H1 (cell line): ENCODE measurements at regions not wholly inside any gene's neighbourhood (a gene's known extent, or its start where the extent isn't known, plus 50 kb on each side); places are given as distances from the start of the nearest gene placed in this dataset.

Experiments used
- CTCF ChIA-PET: fragments of 300-600 bp; sonication (Branson Sonifier 250); formaldehyde crosslinking; loops from one replicate; lab custom pipeline; 2021; ENCODE audit not compliant: partially characterized antibody; lab: Charles Lee
- POLR2A ChIA-PET: fragments of 300-600 bp; sonication (Branson Sonifier 250); formaldehyde crosslinking; loops from one replicate; lab custom pipeline; 2021; ENCODE audit warnings: inconsistent platforms; ENCODE audit not compliant: partially characterized antibody; lab: Charles Lee
- DNase-seq, 2 experiments: peaks; one replicate each; pipeline versions ENCODE4 v3.0.0 to v3.0.0-alpha.2; 2010 to 2022; ENCODE audit warnings: low spot score in 2 of 2, low read depth in 1 of 2, mixed read lengths in 1 of 2
- FAIRE-seq: peaks from 2 replicates; lab custom pipeline; 2011; peaks lifted over from hg19 to GRCh38; lab: Jason Lieb, UNC
- H2AFZ ChIP-seq: 2 replicates; pipeline ENCODE4 v1.8.1; 2012; ENCODE audit warnings: low read length, inconsistent platforms
- H2AK5ac ChIP-seq: 2 replicates; pipeline ENCODE4 v1.6.1; 2013; ENCODE audit warnings: low read depth, low read length
- H2BK120ac ChIP-seq: replicated peaks from 2 replicates; pipeline ENCODE3; 2013; ENCODE audit warnings: low read depth, low read length, inconsistent platforms
- H2BK12ac ChIP-seq: 2 replicates; pipeline ENCODE4 v1.6.1; 2013; ENCODE audit warnings: low read depth, low read length
- H2BK15ac ChIP-seq: 2 replicates; pipeline ENCODE4 v1.6.1; 2013; ENCODE audit warnings: low read length
- H2BK20ac ChIP-seq: 2 replicates; pipeline ENCODE4 v1.6.1; 2013; ENCODE audit warnings: low read length
- H2BK5ac ChIP-seq: 2 replicates; pipeline ENCODE4 v1.6.1; 2013; ENCODE audit warnings: low read depth, low read length
- H3K14ac ChIP-seq: 2 replicates; pipeline ENCODE4 v1.6.1; 2013; ENCODE audit warnings: inconsistent platforms; ENCODE audit not compliant: insufficient read length
- H3K18ac ChIP-seq: 2 replicates; pipeline ENCODE4 v1.6.1; 2013; ENCODE audit warnings: low read length; ENCODE audit errors: extremely low read depth
- H3K23ac ChIP-seq: 2 replicates; pipeline ENCODE4 v1.6.1; 2013; ENCODE audit warnings: inconsistent platforms; ENCODE audit not compliant: insufficient read length
- H3K23me2 ChIP-seq: 2 replicates; pipeline ENCODE4 v1.6.1; 2013; ENCODE audit warnings: low read depth, low read length
- H3K27ac ChIP-seq: 2 replicates; pipeline ENCODE4 v1.6.1; 2011; ENCODE audit warnings: low read depth, low read length, inconsistent platforms
- H3K27me3 ChIP-seq, 4 experiments: replicated peaks in 1 of 4; 1 replicate in 1 of 4; 2 replicates in 3 of 4; pipeline versions ENCODE4 v1.6.1 to v1.8.1; 2011 to 2013; ENCODE audit warnings: low read length in 3 of 4, mild to moderate bottlenecking in 3 of 4, inconsistent platforms in 2 of 4, mixed read lengths in 2 of 4, moderate library complexity in 1 of 4; ENCODE audit not compliant: control insufficient read depth in 3 of 4, insufficient read depth in 3 of 4; ENCODE audit errors: extremely low read depth in 1 of 4
- H3K36me3 ChIP-seq, 4 experiments: 2 replicates each; pipeline versions ENCODE4 v1.6.1 to v1.8.1; 2011 to 2013; ENCODE audit warnings: mild to moderate bottlenecking in 4 of 4, low read length in 3 of 4, moderate library complexity in 2 of 4, control low read depth in 1 of 4, inconsistent platforms in 1 of 4; ENCODE audit not compliant: insufficient read depth in 4 of 4, control insufficient read depth in 2 of 4
- H3K4ac ChIP-seq: replicated peaks from 2 replicates; pipeline ENCODE3; 2013; ENCODE audit warnings: low read length, low read depth, mixed read lengths, inconsistent platforms; ENCODE audit not compliant: insufficient read length
- H3K4me1 ChIP-seq, 4 experiments: replicated peaks in 1 of 4; 1 replicate in 1 of 4; 2 replicates in 3 of 4; pipeline versions ENCODE4 v1.6.1 to v1.8.1; 2011 to 2013; ENCODE audit warnings: low read length in 3 of 4, inconsistent platforms in 2 of 4, mixed read lengths in 1 of 4; ENCODE audit not compliant: insufficient read depth in 4 of 4, control insufficient read depth in 3 of 4
- H3K4me2 ChIP-seq, 2 experiments: 2 replicates each; pipeline versions ENCODE4 v1.6.1 to v1.8.1; 2011 to 2013; ENCODE audit warnings: low read depth in 2 of 2, low read length in 2 of 2, control low read depth in 1 of 2, inconsistent platforms in 1 of 2, mild to moderate bottlenecking in 1 of 2; ENCODE audit not compliant: insufficient read depth in 1 of 2
- H3K4me3 ChIP-seq, 4 experiments: fragments of 200-600, 300-600 bp in 1 of 4; sonication (generic), shearing (Covaris generic), sonication (Bioruptor Twin) in 1 of 4; 2 replicates each; pipeline versions ENCODE4 v1.5.1 to v1.8.1; 2011 to 2016; ENCODE audit warnings: low read length in 4 of 4, low read depth in 3 of 4, control low read depth in 2 of 4, inconsistent platforms in 2 of 4, mild to moderate bottlenecking in 2 of 4, mixed read lengths in 1 of 4, moderate library complexity in 1 of 4; ENCODE audit not compliant: insufficient read depth in 2 of 4; ENCODE audit errors: extremely low read depth in 1 of 4
- H3K56ac ChIP-seq: replicated peaks from 2 replicates; pipeline ENCODE3; 2013; ENCODE audit warnings: low read depth, mild to moderate bottlenecking, mixed read lengths, low read length, inconsistent platforms; ENCODE audit not compliant: insufficient read length
- H3K79me1 ChIP-seq: 2 replicates; pipeline ENCODE4 v1.6.1; 2013; ENCODE audit warnings: low read depth, low read length, control low read depth
- H3K79me2 ChIP-seq, 2 experiments: 2 replicates each; pipeline versions ENCODE4 v1.6.1 to v1.8.1; 2012 to 2013; ENCODE audit warnings: low read length in 2 of 2, mild to moderate bottlenecking in 2 of 2, inconsistent platforms in 1 of 2; ENCODE audit not compliant: insufficient read depth in 2 of 2, control insufficient read depth in 1 of 2
- H3K9ac ChIP-seq, 4 experiments: replicated peaks in 1 of 4; 1 replicate in 1 of 4; 2 replicates in 3 of 4; pipeline versions ENCODE4 v1.6.1 to v1.8.1; 2011 to 2013; ENCODE audit warnings: low read depth in 3 of 4, low read length in 3 of 4, control low read depth in 2 of 4, mild to moderate bottlenecking in 2 of 4, moderate library complexity in 2 of 4, inconsistent platforms in 1 of 4; ENCODE audit errors: extremely low read depth in 1 of 4
- H3K9me3 ChIP-seq, 2 experiments: 2 replicates each; pipeline versions ENCODE4 v1.6.1 to v1.8.1; 2012 to 2013; ENCODE audit warnings: mild to moderate bottlenecking in 2 of 2, moderate library complexity in 2 of 2, control low read depth in 1 of 2, inconsistent platforms in 1 of 2, low read depth in 1 of 2, low read length in 1 of 2, mixed read lengths in 1 of 2; ENCODE audit not compliant: insufficient read depth in 2 of 2
- H4K20me1 ChIP-seq, 2 experiments: replicated peaks in 1 of 2; 2 replicates each; pipeline versions ENCODE3 to v1.8.1; 2011 to 2013; ENCODE audit warnings: inconsistent platforms in 2 of 2, low read length in 2 of 2, mild to moderate bottlenecking in 1 of 2; ENCODE audit not compliant: insufficient read depth in 2 of 2, control insufficient read depth in 1 of 2
- H4K5ac ChIP-seq: 2 replicates; pipeline ENCODE4 v1.6.1; 2013; ENCODE audit warnings: low read length, low read depth, mixed read lengths, inconsistent platforms; ENCODE audit not compliant: insufficient read length
- H4K8ac ChIP-seq: 2 replicates; pipeline ENCODE4 v1.8.0; 2013; ENCODE audit warnings: mild to moderate bottlenecking, moderate library complexity, low read length, inconsistent platforms; ENCODE audit not compliant: insufficient read depth; ENCODE audit errors: extremely low read depth
- H4K91ac ChIP-seq: replicated peaks from 2 replicates; pipeline ENCODE3; 2013; ENCODE audit warnings: low read length, mixed read lengths, inconsistent platforms; ENCODE audit not compliant: insufficient read length
- CHD1 ChIP-seq: IDR thresholded peaks from 2 replicates; pipeline ENCODE4 v1.6.1; 2012; ENCODE audit warnings: low read depth, low read length, improper control_type of control experiment
- WGBS, 2 experiments: shearing (Covaris generic) in 1 of 2; methylation state at CpG; one replicate each; pipeline versions ENCODE4 v1.1.6 to v1.1.7; 2013 to 2015; ENCODE audit warnings: low lambda C conversion rate in 2 of 2, mixed read lengths in 2 of 2, inconsistent platforms in 1 of 2, low coverage in 1 of 2, missing lambda C conversion rate in 1 of 2; ENCODE audit not compliant: insufficient replicate concordance in 2 of 2, insufficient coverage in 1 of 2, insufficient read length in 1 of 2; ENCODE audit errors: extremely low coverage in 1 of 2, missing lambda C conversion rate in 1 of 2; 5-methylcytosine and 5-hydroxymethylcytosine counted together
- TF ChIP-seq, protein P1 (sequence below): IDR thresholded peaks from 2 replicates; pipeline ENCODE4 v1.6.1; 2012; ENCODE audit warnings: inconsistent platforms

- TF ChIP-seq CHD1: no peak
- TF ChIP-seq, protein P1, sequence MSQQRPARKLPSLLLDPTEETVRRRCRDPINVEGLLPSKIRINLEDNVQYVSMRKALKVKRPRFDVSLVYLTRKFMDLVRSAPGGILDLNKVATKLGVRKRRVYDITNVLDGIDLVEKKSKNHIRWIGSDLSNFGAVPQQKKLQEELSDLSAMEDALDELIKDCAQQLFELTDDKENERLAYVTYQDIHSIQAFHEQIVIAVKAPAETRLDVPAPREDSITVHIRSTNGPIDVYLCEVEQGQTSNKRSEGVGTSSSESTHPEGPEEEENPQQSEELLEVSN: no peak
- FAIRE-seq: no peak
- no peak overlapping the region for H2BK12ac ChIP-seq
Measured at GRCh38 chr12:77592836-77593235, 237.9 kb upstream of the NAV3 start.

More at GRCh38 chr12:77592836-77593235, 237.9 kb upstream of the NAV3 start:
- H2BK20ac ChIP-seq: no peak overlapping the region
- H2BK15ac ChIP-seq: no peak overlapping the region
- POLR2A ChIA-PET: no interaction called here
- H3K9ac ChIP-seq: no peak overlapping the region
- WGBS, 2 experiments: 98% methylated on average over 2 of the region's 2 CpGs; no CpG with 5 or more reads in 1 of the 2 experiments
- no peaks in the 10 kb centered on the region for H3K79me2 ChIP-seq
- H3K23me2 ChIP-seq: no peaks in the 10 kb centered on the region
- no peak overlapping the region for H4K91ac ChIP-seq
- no peak overlapping the region for H4K8ac ChIP-seq
- no peak overlapping the region for H3K23ac ChIP-seq
- H3K4ac ChIP-seq: no peak overlapping the region
- H2AFZ ChIP-seq: no peak overlapping the region
- H3K4me3 ChIP-seq: no peak overlapping the region
- H4K5ac ChIP-seq: no peak overlapping the region
- H2BK5ac ChIP-seq: no peak overlapping the region
- CTCF ChIA-PET: interaction anchor here (1.3 kb wide), 1 partner anchor 10 kb away, joined by 3 read pairs; no protein-coding TSS in a partner anchor
- no peak overlapping the region for H2AK5ac ChIP-seq
- no peak overlapping the region for H3K56ac ChIP-seq
- no peak overlapping the region for H2BK120ac ChIP-seq
- H3K9me3 ChIP-seq: no peaks in the 10 kb centered on the region
- no peak overlapping the region for H3K27ac ChIP-seq
- H3K18ac ChIP-seq: no peak overlapping the region
- H3K4me2 ChIP-seq: no peak overlapping the region
- H3K36me3 ChIP-seq: no peaks in the 10 kb centered on the region
- H4K20me1 ChIP-seq: peaks cover 0 to 2% of the 10 kb centered on the region in 2 experiments
- H3K79me1 ChIP-seq: no peaks in the 10 kb centered on the region
- H3K14ac ChIP-seq: no peak overlapping the region
- peaks cover 0 to 1% (median 0%) of the 10 kb centered on the region in 4 experiments; a peak in 1 of 7 replicates for H3K27me3 ChIP-seq
- H3K4me1 ChIP-seq: no peaks in the 10 kb centered on the region
- no peak for DNase-seq
